ENCODE measurements at regions not wholly inside any gene's neighbourhood (a gene's known extent, or its start where the extent isn't known, plus 50 kb on each side); places are given as distances from the start of the nearest gene placed in this dataset.

GRCh38 chr7:43018446-43018845 lies 86.3 kb downstream of the MRPL32 start:
- Histone ChIP-seq H3K4me1 (ENCODE audit: control insufficient read depth, insufficient read depth, low read length) (no peaks in the 10 kb centered on the region), H3K27me3 (ENCODE audit: control insufficient read depth, insufficient read depth, low read length) (no peaks in the 10 kb centered on the region), H3K9me3 (ENCODE audit: control insufficient read depth, insufficient read depth, low read length) (no peaks in the 10 kb centered on the region), H3K36me3 (ENCODE audit: control insufficient read depth, insufficient read depth, low read length) (no peaks in the 10 kb centered on the region), H3K4me3 (ENCODE audit: low read depth, low read length) (no peak overlapping the region), H3K9ac (ENCODE audit: low read depth, low read length) (no peak overlapping the region)

DNA sequence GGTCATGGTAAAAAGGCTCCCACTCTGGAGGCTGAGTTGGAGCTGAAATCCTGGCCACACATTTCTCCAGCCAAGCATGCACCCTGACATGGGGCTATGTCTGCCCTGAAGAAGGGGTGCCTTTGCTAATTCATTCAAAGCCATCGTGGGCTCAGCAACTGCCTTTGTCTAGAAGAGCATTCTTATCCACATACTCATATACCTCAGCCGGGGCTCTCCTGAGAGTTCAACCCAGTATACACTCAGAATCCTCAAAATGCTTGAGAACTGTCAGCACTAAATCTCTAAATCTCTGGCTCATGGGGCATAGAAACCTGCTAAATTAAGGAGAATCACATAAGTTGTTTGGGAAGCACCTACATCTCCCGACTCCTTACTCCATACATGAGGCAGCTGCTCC lies 89.3 kb downstream of the MRPL32 start:
- H3K36me3 ChIP-seq (ENCODE audit: control insufficient read depth, insufficient read depth, low read length) = no peaks in the 10 kb centered on the region
- H3K27me3 ChIP-seq (ENCODE audit: control insufficient read depth, insufficient read depth, low read length) = no peaks in the 10 kb centered on the region
- no peaks in the 10 kb centered on the region for H3K4me1 ChIP-seq (ENCODE audit: control insufficient read depth, insufficient read depth, low read length)
- H3K9ac ChIP-seq (ENCODE audit: low read depth, low read length) = no peak overlapping the region
- no peak overlapping the region for H3K4me3 ChIP-seq (ENCODE audit: low read depth, low read length)
- H3K9me3 ChIP-seq (ENCODE audit: control insufficient read depth, insufficient read depth, low read length) = no peaks in the 10 kb centered on the region

GRCh38 chr7:43022008-43022407 lies 89.8 kb downstream of the MRPL32 start:
- no peaks in the 10 kb centered on the region for H3K27me3 ChIP-seq (ENCODE audit: control insufficient read depth, insufficient read depth, low read length)
- H3K4me1 ChIP-seq (ENCODE audit: control insufficient read depth, insufficient read depth, low read length) = no peaks in the 10 kb centered on the region
- H3K4me3 ChIP-seq (ENCODE audit: low read depth, low read length) = no peak overlapping the region
- no peak overlapping the region for H3K9ac ChIP-seq (ENCODE audit: low read depth, low read length)
- H3K36me3 ChIP-seq (ENCODE audit: control insufficient read depth, insufficient read depth, low read length) = no peaks in the 10 kb centered on the region
- H3K9me3 ChIP-seq (ENCODE audit: control insufficient read depth, insufficient read depth, low read length) = no peaks in the 10 kb centered on the region

GRCh38 chr7:43033369-43033768 lies 79.1 kb upstream of the HECW1 start:
- H3K36me3 ChIP-seq (ENCODE audit: control insufficient read depth, insufficient read depth, low read length) = no peaks in the 10 kb centered on the region
- H3K9me3 ChIP-seq (ENCODE audit: control insufficient read depth, insufficient read depth, low read length) = no peaks in the 10 kb centered on the region
- H3K4me1 ChIP-seq (ENCODE audit: control insufficient read depth, insufficient read depth, low read length) = no peaks in the 10 kb centered on the region
- no peaks in the 10 kb centered on the region for H3K27me3 ChIP-seq (ENCODE audit: control insufficient read depth, insufficient read depth, low read length)
- H3K4me3 ChIP-seq (ENCODE audit: low read depth, low read length) = no peak overlapping the region
- H3K9ac ChIP-seq (ENCODE audit: low read depth, low read length) = no peak overlapping the region

DNA sequence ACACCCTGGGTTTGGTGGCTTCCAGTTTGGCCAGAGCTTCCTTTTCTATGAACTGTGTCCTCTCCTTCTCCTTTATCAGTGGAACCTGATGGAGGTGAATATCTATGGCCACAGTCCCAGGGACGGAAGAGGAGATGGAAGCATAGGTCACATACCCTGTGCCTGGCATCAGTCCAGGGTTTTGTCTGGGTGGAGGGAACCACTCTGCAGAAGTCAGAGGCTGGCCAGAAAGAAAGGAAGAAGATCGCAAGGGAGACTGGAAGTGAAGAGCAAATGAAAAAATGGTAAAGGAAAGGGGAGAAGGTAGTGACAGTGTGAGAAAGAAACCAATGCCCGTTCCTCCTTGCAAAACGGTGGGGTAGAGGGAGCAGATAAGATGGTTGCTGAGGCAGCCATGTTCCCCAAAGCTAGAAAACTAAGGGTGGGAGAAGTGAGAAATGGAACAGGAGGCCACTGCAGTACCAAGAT lies 77.9 kb upstream of the HECW1 start:
- H3K4me1 ChIP-seq (ENCODE audit: control insufficient read depth, insufficient read depth, low read length) = no peaks in the 10 kb centered on the region
- no peaks in the 10 kb centered on the region for H3K36me3 ChIP-seq (ENCODE audit: control insufficient read depth, insufficient read depth, low read length)
- H3K9ac ChIP-seq (ENCODE audit: low read depth, low read length) = no peak overlapping the region
- no peak overlapping the region for H3K4me3 ChIP-seq (ENCODE audit: low read depth, low read length)
- H3K9me3 ChIP-seq (ENCODE audit: control insufficient read depth, insufficient read depth, low read length) = no peaks in the 10 kb centered on the region
- no peaks in the 10 kb centered on the region for H3K27me3 ChIP-seq (ENCODE audit: control insufficient read depth, insufficient read depth, low read length)

- H3K27me3 ChIP-seq (ENCODE audit: control insufficient read depth, insufficient read depth, low read length) = no peaks in the 10 kb centered on the region
- no peak overlapping the region for H3K9ac ChIP-seq (ENCODE audit: low read depth, low read length)
- no peaks in the 10 kb centered on the region for H3K4me1 ChIP-seq (ENCODE audit: control insufficient read depth, insufficient read depth, low read length)
- no peak overlapping the region for H3K4me3 ChIP-seq (ENCODE audit: low read depth, low read length)
- no peaks in the 10 kb centered on the region for H3K9me3 ChIP-seq (ENCODE audit: control insufficient read depth, insufficient read depth, low read length)
- no peaks in the 10 kb centered on the region for H3K36me3 ChIP-seq (ENCODE audit: control insufficient read depth, insufficient read depth, low read length)
These were observed 74.9 kb upstream of the HECW1 start for GRCh38 chr7:43037531-43037930.

DNA sequence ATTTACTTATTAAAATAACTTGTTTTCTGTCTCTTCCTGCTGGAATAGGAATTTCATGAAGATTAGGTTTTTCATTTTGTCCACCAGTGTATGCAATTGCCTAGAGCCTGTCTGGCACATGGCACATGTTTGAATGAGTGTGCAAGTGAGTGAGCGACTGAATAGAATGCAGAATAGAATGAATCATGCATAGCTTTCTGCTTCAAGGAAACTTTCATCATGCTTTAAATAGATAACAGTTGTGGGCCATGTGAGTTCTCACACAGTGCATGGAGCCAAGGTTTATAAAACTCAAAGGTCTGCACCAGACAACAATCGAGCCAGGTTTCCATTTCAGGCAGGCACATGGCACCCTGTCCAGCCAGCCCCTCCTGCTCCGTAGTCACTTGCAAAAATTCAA lies 74.2 kb upstream of the HECW1 start:
- no peaks in the 10 kb centered on the region for H3K27me3 ChIP-seq (ENCODE audit: control insufficient read depth, insufficient read depth, low read length)
- H3K4me1 ChIP-seq (ENCODE audit: control insufficient read depth, insufficient read depth, low read length) = no peaks in the 10 kb centered on the region
- no peaks in the 10 kb centered on the region for H3K36me3 ChIP-seq (ENCODE audit: control insufficient read depth, insufficient read depth, low read length)
- no peak overlapping the region for H3K4me3 ChIP-seq (ENCODE audit: low read depth, low read length)
- no peak overlapping the region for H3K9ac ChIP-seq (ENCODE audit: low read depth, low read length)
- H3K9me3 ChIP-seq (ENCODE audit: control insufficient read depth, insufficient read depth, low read length) = no peaks in the 10 kb centered on the region

GRCh38 chr7:43039346-43039745 lies 73.1 kb upstream of the HECW1 start:
- H3K9me3 ChIP-seq (ENCODE audit: control insufficient read depth, insufficient read depth, low read length) = no peaks in the 10 kb centered on the region
- no peak overlapping the region for H3K4me3 ChIP-seq (ENCODE audit: low read depth, low read length)
- no peaks in the 10 kb centered on the region for H3K27me3 ChIP-seq (ENCODE audit: control insufficient read depth, insufficient read depth, low read length)
- no peaks in the 10 kb centered on the region for H3K4me1 ChIP-seq (ENCODE audit: control insufficient read depth, insufficient read depth, low read length)
- no peak overlapping the region for H3K9ac ChIP-seq (ENCODE audit: low read depth, low read length)
- no peaks in the 10 kb centered on the region for H3K36me3 ChIP-seq (ENCODE audit: control insufficient read depth, insufficient read depth, low read length)

DNA sequence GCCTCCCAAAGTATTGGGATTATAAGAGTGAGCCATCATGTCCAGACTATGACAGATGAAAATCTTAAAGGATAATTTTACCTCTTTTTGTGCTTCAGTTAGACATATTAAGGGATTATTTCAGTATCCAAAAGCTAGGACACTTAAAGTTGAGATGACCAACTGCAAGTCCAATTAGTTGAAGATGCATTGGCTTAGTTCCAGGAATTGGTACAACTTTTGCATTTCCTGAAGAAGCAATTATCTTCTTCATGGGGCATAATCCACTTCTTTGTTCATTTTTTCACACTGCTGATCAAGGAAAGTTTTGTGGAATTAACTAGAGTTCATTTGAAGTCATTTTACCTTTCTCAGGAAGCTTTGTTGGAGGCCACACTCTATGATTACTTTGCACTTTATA lies 72.0 kb upstream of the HECW1 start:
- H3K4me3 ChIP-seq (ENCODE audit: low read depth, low read length) = no peak overlapping the region
- H3K4me1 ChIP-seq (ENCODE audit: control insufficient read depth, insufficient read depth, low read length) = no peaks in the 10 kb centered on the region
- H3K9ac ChIP-seq (ENCODE audit: low read depth, low read length) = no peak overlapping the region
- H3K9me3 ChIP-seq (ENCODE audit: control insufficient read depth, insufficient read depth, low read length) = no peaks in the 10 kb centered on the region
- no peaks in the 10 kb centered on the region for H3K36me3 ChIP-seq (ENCODE audit: control insufficient read depth, insufficient read depth, low read length)
- H3K27me3 ChIP-seq (ENCODE audit: control insufficient read depth, insufficient read depth, low read length) = no peaks in the 10 kb centered on the region

GRCh38 chr7:43041105-43041504 lies 71.3 kb upstream of the HECW1 start:
- H3K27me3 ChIP-seq (ENCODE audit: control insufficient read depth, insufficient read depth, low read length) = no peaks in the 10 kb centered on the region
- no peak overlapping the region for H3K9ac ChIP-seq (ENCODE audit: low read depth, low read length)
- no peak overlapping the region for H3K4me3 ChIP-seq (ENCODE audit: low read depth, low read length)
- no peaks in the 10 kb centered on the region for H3K4me1 ChIP-seq (ENCODE audit: control insufficient read depth, insufficient read depth, low read length)
- no peaks in the 10 kb centered on the region for H3K9me3 ChIP-seq (ENCODE audit: control insufficient read depth, insufficient read depth, low read length)
- no peaks in the 10 kb centered on the region for H3K36me3 ChIP-seq (ENCODE audit: control insufficient read depth, insufficient read depth, low read length)

DNA sequence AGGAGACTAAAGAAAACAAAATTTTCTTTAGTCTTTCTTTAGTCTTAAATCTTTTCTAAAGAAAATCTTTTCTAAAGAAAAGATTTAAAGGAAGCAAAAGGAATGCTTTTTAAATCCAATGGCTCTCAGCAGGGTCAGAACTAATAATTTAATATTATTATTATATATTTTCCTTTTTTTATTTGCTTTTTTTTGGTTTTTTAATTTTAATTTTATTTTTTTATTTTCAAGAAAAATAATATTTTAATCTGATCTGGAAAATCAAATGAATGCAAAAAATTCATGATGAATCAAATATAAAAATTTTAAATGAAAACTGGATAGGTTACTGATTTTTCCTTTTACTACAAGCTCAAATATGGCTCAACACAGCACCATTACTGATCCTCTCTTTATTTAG lies 70.7 kb upstream of the HECW1 start:
- no peaks in the 10 kb centered on the region for H3K27me3 ChIP-seq (ENCODE audit: control insufficient read depth, insufficient read depth, low read length)
- no peaks in the 10 kb centered on the region for H3K9me3 ChIP-seq (ENCODE audit: control insufficient read depth, insufficient read depth, low read length)
- H3K4me3 ChIP-seq (ENCODE audit: low read depth, low read length) = no peak overlapping the region
- peaks cover 5% of the 10 kb centered on the region for H3K4me1 ChIP-seq (ENCODE audit: control insufficient read depth, insufficient read depth, low read length)
- H3K36me3 ChIP-seq (ENCODE audit: control insufficient read depth, insufficient read depth, low read length) = no peaks in the 10 kb centered on the region
- H3K9ac ChIP-seq (ENCODE audit: low read depth, low read length) = no peak overlapping the region

DNA sequence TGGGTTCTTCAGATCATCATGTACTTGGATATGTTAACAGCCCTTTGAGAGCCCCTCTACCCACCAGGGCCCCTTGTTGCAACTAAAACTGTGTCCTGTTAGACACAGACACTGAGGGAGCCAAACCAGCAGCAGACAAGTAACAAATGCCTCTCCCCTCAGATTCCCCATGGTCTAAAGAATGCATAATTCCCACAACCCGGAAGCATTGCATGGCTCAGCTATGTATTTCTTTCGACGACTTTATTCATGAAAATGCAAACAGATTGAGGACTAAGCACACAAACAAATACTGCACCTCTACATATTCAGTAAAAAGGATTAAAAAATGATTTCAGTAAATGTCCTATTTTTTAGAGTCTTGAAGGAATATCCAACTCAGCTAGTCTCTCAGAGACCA lies 70.1 kb upstream of the HECW1 start:
- Histone ChIP-seq H3K36me3 (ENCODE audit: control insufficient read depth, insufficient read depth, low read length) (no peaks in the 10 kb centered on the region), H3K9ac (ENCODE audit: low read depth, low read length) (no peak overlapping the region), H3K4me1 (ENCODE audit: control insufficient read depth, insufficient read depth, low read length) (peaks cover 8% of the 10 kb centered on the region), H3K27me3 (ENCODE audit: control insufficient read depth, insufficient read depth, low read length) (no peaks in the 10 kb centered on the region), H3K4me3 (ENCODE audit: low read depth, low read length) (no peak overlapping the region), H3K9me3 (ENCODE audit: control insufficient read depth, insufficient read depth, low read length) (no peaks in the 10 kb centered on the region)

GRCh38 chr7:43044511-43044910 lies 67.9 kb upstream of the HECW1 start:
- Histone ChIP-seq H3K9ac (ENCODE audit: low read depth, low read length) (no peak overlapping the region), H3K9me3 (ENCODE audit: control insufficient read depth, insufficient read depth, low read length) (no peaks in the 10 kb centered on the region), H3K4me1 (ENCODE audit: control insufficient read depth, insufficient read depth, low read length) (peaks cover 8% of the 10 kb centered on the region), H3K27me3 (ENCODE audit: control insufficient read depth, insufficient read depth, low read length) (no peaks in the 10 kb centered on the region), H3K36me3 (ENCODE audit: control insufficient read depth, insufficient read depth, low read length) (no peaks in the 10 kb centered on the region), H3K4me3 (ENCODE audit: low read depth, low read length) (no peak overlapping the region)

Data from iPS-15b (cell line).